ENCODE measurements at regions not wholly inside any gene's neighbourhood (a gene's known extent, or its start where the extent isn't known, plus 50 kb on each side); places are given as distances from the start of the nearest gene placed in this dataset.
"Not testable (repeated sequence)": the region's sequence is repeated elsewhere in the genome, so short reads cannot be mapped to it uniquely, and the experiment has no call there.

DNA sequence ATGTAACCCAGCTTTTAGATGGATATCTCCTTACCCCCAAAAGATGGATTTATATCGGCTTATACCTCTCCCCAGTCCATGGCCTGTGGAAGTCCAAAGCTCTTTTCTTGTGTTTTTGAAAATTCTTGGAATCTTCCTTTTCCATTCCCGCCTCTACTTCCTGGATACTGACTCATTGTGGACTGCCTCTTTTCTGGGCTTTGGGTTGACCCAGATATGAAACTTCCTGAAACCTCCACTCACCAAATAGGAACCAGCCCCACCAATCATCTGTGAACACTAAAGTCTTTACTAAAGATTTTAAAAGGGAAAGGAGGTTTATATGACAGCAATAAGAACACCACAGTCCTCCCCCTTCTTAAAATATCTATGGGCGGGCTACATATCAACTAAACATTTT is 163.4 kb upstream of the SYN3 start:
- DNase-seq (ENCODE audit: low read depth in 2 of 2): no peak

DNA sequence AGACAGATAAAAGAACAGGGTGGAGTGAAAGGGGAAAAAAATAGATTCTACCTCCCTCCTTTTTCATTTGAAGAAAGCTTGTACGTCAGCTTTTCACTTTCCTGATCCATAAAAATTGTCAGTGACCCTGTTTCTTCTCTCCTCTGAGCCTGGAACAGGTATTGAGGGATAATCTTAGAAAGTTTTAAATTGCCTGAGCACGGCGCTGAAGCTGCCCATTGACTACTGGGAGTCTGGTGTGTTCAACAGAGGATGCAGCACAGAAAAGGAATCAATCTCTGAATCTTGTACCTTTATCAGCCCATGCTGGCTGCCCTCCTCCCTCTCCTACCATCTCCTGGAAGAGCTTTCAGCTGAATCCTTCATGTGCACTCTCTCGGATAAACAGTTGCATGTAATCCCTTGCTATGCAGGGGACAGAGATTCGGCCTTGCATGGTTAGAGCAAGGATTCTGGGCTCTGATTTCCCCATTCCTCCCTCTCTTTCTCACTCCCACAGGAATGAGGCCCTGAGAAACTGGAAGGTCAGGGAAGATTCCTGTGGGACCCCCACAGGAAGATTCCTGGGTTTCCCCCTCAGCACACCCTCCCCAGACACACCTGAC is 162.4 kb upstream of the SYN3 start:
- DNase-seq (ENCODE audit: low read depth in 2 of 2): no peak

DNA sequence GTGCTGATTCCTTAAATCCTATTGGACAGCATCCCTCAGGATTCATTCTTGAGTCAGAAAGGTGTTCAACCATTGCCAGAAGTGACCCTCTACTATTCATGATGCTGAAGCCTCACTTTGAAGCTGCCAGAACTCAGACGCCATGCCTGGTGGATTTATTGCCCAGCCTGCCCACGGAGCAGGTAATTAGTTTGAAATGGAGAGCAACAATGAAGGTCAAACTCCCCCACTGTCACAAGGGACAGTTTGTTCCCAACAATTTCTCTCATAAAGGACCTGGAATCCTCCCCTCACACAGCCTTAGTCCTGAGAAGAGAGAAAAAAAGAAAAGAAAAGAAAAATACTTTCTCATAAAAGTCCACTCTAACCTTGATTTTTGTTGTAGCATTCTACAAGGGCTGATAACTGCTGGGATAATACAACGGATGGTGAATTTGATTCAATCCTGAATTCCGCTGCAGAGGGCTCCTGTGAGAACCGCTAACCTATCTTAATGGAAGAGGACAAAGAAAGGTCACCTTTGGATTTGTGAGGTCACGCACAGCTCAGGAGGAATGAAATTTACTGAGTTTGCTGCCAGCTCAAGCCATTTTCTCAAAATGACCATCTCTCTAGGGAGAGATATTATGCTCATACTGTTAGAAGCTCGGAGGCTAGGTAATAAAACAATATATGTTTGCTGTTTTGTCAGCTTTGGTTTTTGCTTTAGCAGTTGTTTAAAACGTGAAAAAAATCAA is 161.6 kb upstream of the SYN3 start:
- no peak for DNase-seq (ENCODE audit: low read depth in 2 of 2)

DNA sequence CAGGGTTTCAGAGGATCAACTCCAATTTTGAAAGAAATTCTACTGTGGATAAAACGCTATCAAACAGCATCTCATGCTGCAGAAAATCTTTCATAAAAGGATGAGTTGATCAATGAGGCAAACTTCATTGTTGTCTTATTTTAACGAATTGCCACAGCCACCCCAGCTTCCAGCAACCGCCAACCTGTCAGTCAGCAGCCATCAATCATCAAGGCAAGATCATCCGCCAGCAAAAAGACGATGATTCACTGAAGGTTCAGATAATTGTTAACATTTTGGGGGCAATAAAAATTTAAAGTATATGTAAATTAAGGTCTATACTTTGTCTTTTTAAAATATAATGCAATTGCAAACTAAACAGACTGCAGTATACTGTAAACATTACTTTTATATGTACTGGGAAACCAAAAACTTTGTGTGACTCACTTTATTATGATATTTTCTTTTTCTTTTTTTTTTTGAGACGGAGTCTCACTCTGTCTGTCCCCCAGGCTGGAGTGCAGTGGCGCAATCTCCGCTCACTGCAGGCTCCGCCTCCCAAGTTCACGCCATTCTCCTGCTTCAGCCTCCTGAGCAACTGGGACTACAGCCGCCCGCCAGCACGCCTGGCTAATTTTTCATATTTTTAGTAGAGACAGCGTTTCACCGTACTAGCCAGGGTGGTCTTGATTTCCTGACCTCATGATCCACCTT is 155.3 kb upstream of the SYN3 start:
- no peak for DNase-seq (ENCODE audit: low read depth in 2 of 2)

DNA sequence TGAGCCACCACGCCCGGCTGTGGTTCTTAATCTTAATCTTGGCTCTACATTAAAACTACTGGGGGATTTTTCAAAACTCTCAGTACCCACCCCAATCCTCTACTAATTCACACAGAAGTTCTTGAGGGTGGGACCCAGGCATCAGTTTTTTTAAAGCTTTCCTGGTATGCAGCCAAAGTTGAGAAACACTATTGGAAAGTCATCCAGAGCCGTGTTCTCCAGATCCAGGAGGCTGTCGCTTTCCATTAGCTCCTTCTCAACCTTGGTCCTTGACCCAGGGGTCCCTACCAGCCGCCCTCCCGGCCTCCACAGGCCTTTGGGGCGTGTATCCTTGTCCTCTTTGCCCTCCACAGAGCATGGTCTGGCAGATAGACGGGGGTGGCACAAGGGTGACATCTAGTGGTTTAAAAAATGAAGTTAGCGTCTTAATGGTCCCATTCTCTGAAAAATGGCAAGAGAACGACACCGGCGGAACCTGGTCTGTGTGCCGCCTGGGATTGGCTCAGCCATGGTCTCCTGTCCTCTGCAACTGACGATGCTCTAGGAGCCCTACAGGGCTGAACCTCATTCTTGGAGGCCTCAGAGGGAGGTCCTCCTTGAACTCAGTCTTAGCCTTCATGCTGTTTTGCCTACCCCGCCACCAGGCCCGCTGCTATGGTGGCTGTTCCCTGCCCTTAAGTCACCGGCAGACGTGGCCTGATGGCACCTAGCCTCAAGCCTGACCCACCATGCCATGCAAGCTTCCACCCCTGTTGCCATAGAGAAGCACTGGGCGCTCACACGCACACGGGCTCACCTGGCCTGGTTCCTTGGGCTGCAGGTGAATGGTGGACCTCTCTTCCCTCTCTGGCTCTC is 152.0 kb upstream of the SYN3 start:
- peak; percentile 2 for DNase-seq (ENCODE audit: low read depth in 2 of 2)

DNA sequence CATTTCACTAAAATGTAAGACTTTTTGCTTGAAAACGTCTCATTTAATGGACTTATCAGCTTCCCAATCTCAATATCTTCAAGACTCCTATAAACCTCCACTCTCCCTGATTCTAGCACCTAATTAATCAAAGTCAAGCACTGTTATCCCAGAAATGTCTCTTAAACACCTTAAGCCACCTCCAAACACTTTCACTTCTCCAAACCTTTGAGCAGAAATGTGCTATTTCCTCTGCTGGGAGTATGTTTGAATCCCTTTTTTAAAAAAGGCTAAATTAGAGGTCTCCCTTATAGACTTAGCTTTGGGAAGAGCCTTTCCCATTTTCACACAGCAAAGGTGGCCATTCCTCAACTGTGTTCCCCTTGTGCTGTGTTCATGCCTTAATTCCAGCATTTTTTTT is 146.2 kb upstream of the SYN3 start:
- DNase-seq (ENCODE audit: low read depth in 2 of 2): no peak

DNA sequence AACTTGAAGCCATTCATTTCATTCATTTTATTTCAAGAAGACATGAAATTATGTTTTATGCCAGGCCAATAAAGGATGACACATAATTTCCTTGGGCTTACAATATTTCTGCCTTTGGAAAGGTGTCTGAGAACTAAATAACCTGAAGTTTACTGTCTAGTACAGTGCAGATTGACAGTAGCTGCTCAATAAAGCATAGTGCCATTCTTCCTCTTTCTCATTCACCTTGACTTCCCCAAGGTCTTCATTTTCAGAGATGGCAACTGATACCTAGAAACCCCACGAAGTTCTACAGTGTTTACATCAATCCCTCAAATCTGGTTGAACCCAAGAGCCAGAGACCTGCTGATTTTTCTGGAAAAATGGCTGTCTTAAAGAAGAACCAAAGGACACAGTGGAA is 144.3 kb upstream of the SYN3 start:
- no peak for DNase-seq (ENCODE audit: low read depth in 2 of 2)

DNA sequence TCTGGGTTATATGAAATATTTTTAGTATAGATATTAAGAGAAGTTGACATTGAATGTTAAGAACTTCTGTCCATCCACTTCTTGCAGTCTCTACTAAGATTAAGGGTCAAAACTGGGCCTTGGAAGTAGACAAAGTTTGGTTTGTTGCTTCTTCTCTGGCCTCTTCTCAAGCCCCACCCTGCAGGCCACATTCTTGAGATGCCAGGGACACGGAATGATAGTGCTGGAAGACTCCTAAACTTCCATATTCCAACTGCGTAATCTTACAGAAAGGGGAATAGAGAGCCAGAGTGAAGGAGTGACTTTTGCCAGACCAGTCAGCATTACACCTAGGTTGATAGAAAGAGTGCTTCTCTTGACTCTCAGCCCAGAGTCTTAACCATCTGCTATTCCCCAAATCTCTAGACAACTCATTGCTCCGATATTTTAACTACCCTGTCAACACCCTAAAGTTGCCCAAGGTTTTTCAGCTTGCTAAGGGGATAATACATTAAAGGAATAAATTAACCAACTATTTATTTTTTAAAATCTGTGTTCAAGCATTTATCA is 136.4 kb upstream of the SYN3 start:
- DNase-seq (ENCODE audit: low read depth in 2 of 2): no peak

DNA sequence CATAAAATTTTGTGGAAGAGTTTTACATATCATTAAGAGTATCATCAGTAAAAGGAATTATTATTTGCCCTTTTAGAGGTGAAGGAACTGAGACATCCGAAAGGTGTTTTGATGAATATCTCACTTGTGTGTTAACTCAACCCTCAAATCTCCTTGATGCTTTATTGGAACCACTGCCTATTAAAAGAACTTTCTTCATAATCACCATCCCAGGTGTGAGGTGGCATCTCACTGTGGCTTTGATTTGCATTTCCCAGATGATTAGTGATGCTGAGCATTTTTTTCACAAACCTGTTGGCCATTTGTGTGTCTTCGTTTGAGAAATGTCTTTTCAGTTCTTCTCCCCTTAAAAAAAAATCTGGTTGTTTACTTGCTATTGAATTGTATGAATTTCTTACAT is 134.0 kb upstream of the SYN3 start:
- no peak for DNase-seq (ENCODE audit: low read depth in 2 of 2)

DNA sequence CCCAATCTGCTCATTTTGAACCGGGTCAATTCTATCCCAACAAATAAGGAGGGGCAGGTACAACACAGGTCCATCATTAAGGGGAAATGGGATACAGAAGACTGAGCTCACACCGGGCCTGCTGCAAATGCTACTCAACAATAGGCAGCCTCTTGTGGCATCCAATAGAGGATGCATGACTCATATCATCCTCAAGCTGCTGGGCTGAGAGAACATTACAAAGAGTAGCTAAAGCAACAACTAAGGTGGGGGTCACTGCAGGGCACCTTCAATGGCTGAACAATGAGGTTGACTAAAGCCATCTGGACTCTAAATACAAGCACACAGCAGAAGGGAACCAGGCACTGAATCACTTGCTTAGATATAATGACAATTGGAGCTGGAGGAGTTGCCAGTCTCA is 130.1 kb upstream of the SYN3 start:
- DNase-seq (ENCODE audit: low read depth in 2 of 2): no peak

DNA sequence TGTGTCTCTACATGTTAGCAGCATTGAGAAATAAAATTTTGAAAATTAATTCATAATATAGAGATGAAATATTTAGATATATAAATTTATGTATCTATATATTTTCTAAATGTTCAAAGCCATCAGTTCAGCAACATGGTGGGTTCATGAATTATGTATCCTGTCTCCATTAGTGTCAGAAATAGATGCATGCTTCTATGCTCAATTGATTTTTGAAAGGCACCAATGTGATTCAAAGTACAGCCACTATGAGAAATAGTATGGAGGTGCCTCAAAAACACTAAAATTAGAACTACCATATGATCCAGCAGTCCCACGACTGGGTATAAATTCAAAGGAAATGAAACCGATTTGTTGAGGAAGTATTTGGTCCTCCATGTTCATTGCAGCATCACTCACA is 128.6 kb upstream of the SYN3 start:
- DNase-seq (ENCODE audit: low read depth in 2 of 2): no peak

DNA sequence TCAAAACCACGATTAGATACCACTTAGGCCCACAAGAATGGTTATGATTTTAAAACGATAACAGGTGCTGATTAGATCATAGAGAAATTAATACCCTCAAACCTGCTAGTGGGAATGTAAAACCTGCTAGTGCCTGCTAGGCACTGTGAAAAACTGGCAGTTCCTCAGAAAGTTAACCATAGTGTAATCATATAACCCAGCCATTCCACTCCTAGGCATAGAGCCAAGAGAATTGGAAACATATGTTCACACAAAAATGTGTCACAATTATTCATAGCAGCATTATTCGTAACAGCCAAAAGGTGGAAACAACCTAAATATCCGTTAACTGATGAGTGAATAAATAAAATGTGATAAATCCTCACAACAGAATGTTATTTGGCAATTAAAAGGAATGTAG is 122.2 kb upstream of the SYN3 start:
- no peak for DNase-seq (ENCODE audit: low read depth in 2 of 2)

DNA sequence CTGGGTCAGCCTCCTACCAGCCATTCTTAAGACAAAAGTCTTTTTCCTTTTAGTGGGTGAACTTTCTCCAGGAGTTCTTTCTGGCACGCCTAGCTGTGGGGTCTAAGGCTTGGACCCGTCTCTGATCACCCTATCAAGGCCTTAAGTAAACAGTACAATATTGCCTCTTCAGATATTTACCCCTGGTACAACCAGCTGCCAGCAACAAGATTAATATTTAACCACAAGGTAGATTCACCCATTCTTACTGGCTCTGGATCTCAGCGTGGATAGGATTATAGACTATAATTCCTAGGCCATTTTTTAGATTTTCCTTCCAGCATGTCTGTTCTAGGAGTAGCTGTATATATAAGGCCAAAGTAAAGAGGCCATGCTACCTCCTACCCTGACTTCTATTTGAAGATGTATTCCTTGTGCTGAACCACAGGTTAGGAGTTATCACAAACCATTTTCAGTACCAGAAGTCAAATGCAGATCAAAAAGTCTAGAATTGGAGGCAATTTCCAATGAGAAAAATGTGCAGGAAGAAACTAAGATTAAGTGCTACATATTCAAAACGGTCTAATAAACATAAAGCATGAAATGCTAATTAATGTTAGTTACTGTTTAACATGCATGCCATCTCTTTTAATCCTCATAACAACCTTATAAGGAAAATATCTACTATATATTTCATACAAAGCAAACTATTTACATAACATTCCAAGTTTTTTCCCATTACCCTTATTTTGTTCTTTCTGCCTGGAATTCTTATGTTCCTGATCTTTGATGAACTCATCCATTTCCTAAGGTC is 110.0 kb upstream of the SYN3 start:
- no peak for DNase-seq (ENCODE audit: low read depth in 2 of 2)

DNA sequence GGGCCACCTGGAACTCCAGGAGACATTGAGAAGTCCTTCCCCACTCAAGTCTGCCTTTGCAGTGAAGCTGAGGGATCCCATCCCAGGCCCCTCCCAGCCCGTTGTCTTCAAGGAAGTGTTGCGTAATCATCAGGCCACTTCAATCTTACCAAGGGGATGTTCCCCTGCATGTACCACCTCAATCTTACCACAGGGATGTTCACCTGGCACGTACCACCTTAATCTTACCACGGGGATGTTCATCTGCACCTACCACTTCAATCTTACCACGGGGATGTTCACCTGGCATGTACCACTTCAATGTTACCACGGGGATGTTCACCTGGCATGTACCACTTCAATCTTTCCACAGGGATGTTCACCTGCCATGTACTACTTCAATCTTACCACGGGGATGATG is 108.0 kb upstream of the SYN3 start:
- no peak for DNase-seq (ENCODE audit: low read depth in 2 of 2)

DNA sequence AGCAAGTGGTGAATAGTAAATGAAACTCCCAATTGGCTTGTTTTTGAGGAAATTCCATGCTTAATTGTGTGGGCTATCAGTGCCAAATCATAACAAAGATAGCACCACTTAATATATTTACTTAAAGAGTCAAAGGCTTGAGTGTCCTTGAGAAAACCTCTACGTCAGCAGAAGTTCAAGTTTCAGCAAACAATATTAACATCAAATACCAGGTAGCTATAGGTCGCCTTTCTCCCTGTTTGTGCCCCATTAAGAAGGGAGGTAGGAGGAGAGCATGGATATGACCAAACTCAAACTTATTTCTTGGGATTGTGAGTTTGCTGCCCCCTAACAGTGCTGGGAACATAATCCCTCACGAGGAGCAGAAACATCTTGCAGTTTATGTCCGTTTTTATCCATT is 105.6 kb upstream of the SYN3 start:
- DNase-seq (ENCODE audit: low read depth in 2 of 2): no peak

DNA sequence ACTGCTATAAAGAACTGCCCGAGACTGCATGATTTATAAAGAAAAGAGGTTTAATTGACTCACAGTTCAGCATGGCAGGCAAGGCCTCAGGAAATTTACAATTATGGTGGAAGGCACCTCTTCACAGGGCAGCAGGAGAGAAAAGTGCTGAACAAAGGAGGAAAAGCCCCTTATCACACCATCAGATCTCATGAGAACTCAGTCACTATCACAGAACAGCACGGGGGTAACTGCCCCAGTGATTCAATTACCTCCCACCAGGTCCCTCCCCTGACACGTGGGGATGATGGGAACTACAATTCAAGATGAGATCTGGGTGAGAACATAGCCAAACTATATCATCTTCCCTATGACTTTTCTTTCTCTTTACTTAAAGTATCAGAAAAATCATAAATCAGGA is 104.0 kb upstream of the SYN3 start:
- no peak for DNase-seq (ENCODE audit: low read depth in 2 of 2)

DNA sequence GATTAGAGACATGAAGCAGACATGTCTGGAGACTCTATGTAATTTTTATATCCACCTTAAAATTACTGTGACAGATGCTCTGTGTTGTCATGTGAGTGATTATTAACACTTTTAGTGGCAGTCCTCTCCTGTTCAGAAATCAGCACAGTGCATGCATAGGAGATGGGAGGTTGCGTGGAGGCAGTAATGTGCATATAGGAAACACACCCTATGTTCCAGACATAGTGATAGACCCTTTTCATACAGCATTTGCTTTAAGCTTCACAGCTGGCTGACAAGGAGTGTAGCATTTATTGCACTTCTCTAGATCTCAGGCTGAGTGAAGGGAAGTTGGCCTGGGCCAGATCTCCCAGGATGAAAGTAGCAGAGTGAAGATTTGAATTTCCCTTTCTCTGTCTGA is 102.3 kb upstream of the SYN3 start:
- DNase-seq (ENCODE audit: low read depth in 2 of 2): no peak

DNA sequence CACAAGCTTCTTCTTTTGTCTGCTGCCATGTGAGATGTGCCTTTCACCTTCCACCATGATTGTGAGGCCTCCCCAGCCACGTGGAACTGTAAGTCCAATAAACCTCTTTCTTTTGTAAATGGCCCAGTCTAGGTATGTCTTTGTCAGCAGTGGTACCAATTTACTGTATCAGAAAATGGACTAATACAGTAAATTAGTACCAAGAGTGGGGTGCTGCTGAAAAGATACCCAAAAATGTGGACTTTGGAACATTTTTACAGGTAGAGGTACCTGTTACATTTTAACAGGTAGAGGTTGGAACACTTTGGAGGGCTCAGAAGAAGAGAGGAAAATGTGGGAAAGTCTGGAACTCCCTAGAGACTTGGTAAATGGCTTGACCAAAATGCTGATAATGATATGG is 96.8 kb upstream of the SYN3 start:
- DNase-seq (ENCODE audit: low read depth in 2 of 2): not testable (repeated sequence)

DNA sequence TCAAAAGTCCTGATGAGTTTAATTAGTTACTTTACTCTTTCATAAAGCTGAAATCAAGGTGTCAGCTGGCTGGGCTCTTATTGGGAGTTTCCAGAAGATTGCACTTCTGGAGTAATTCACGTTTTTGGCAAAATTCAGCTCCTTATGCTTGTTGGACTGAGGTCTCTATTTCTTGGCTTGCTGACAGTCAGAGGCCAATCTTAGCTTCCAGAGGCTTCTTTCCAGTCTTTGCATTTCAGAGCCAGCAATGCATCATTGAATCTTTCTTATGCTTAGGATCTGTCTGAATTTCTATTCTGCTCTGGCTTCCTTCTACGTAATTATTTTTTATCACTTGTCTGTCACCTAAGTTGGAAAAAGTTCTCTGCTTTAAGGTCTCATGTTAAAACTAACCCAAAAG is 91.4 kb upstream of the SYN3 start:
- no peak for DNase-seq (ENCODE audit: low read depth in 2 of 2)

DNA sequence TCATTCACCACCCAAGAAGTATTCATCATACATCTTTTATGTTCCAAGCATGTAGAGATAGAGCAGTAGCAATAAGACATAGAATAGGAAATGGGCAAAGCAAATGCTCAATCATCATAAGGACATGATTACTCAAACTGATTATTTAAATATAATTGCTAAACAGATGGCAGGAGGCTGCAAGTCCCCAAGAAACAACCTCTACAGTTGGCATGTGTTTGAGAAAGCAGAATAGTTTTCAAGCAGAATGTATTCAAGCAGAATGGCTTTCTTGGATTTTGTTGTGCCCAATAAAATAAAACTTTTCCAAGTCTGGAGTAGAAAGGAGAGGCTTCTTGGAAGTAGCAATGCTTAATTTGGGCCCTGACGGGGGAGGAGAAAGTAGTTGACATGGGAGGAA is 86.5 kb upstream of the SYN3 start:
- DNase-seq (ENCODE audit: low read depth in 2 of 2): no peak

Data from stimulated activated CD4-positive, alpha-beta T cell treated with anti-CD3 and anti-CD28 coated beads, Interleukin-4, amount 100 ng/mL, for 48 hours (primary cell).